CD4-positive, CD25-positive, alpha-beta regulatory T cell (primary cell): ENCODE measurements at regions not wholly inside any gene's neighbourhood (a gene's known extent, or its start where the extent isn't known, plus 50 kb on each side); places are given as distances from the start of the nearest gene placed in this dataset.

Experiments
- ATAC-seq, 2 donors: fragments of 150-1000 bp; cut with Tn5 transposase; one replicate each; pipeline ENCODE4 v1.10.0; 2021; ENCODE audit warnings: low read depth in 2 of 2, moderate number of reproducible peaks in 2 of 2, moderate library complexity in 1 of 2
- DNase-seq, 3 donors: peaks; one replicate each; pipeline versions ENCODE4 v3.0.0 to v3.0.0-alpha.2; 2012 to 2022; ENCODE audit warnings: mixed read lengths in 1 of 3
- H3K27ac ChIP-seq: one replicate; pipeline ENCODE4 v1.7.0; 2013; ENCODE audit warnings: mild to moderate bottlenecking, low read length; ENCODE audit not compliant: insufficient read depth, poor library complexity, severe bottlenecking
- H3K27me3 ChIP-seq: one replicate; pipeline ENCODE4 v1.7.0; 2013; ENCODE audit warnings: low read length; ENCODE audit not compliant: control insufficient read depth, insufficient read depth
- H3K36me3 ChIP-seq: one replicate; pipeline ENCODE4 v1.7.0; 2013; ENCODE audit warnings: mild to moderate bottlenecking, low read length, moderate library complexity; ENCODE audit not compliant: control insufficient read depth, insufficient read depth
- H3K4me1 ChIP-seq: 2 replicates; pipeline ENCODE4 v1.7.0; 2013; ENCODE audit warnings: mild to moderate bottlenecking, low read length; ENCODE audit not compliant: insufficient read depth, control insufficient read depth, poor library complexity, severe bottlenecking
- H3K4me3 ChIP-seq: one replicate; pipeline ENCODE4 v1.7.0; 2013; ENCODE audit warnings: low read depth, mild to moderate bottlenecking, low read length, moderate library complexity
- H3K9me3 ChIP-seq, 2 experiments: 1 replicate in 1 of 2; 2 replicates in 1 of 2; pipeline ENCODE4 v1.7.0; 2013; ENCODE audit warnings: low read length in 2 of 2, mild to moderate bottlenecking in 1 of 2, moderate library complexity in 1 of 2; ENCODE audit not compliant: control insufficient read depth in 2 of 2
- H3K27ac Mint-ChIP-seq, 3 donors: one replicate each; pipeline ENCODE4 v1.8.0; 2020 to 2022; ENCODE audit warnings: mild to moderate bottlenecking in 3 of 3, mixed read lengths in 3 of 3, moderate library complexity in 2 of 3
- H3K27me3 Mint-ChIP-seq: one replicate; pipeline ENCODE4 v1.8.0; 2022; ENCODE audit warnings: mild to moderate bottlenecking, mixed read lengths
- H3K36me3 Mint-ChIP-seq: one replicate; pipeline ENCODE4 v1.8.0; 2020; ENCODE audit warnings: mixed read lengths
- H3K4me1 Mint-ChIP-seq, 4 donors: one replicate each; pipeline ENCODE4 v1.8.0; 2020 to 2022; ENCODE audit warnings: mixed read lengths in 4 of 4, mild to moderate bottlenecking in 1 of 4
- H3K4me3 Mint-ChIP-seq, 4 donors: one replicate each; pipeline ENCODE4 v1.8.0; 2020 to 2022; ENCODE audit warnings: mild to moderate bottlenecking in 4 of 4, mixed read lengths in 4 of 4, moderate library complexity in 3 of 4
- H3K9me3 Mint-ChIP-seq, 7 donors: one replicate each; pipeline ENCODE4 v1.8.0; 2020 to 2022; ENCODE audit warnings: mixed read lengths in 7 of 7, mild to moderate bottlenecking in 3 of 7, moderate library complexity in 2 of 7

- ATAC-seq (no peak), DNase-seq (no peak)
- Histone ChIP-seq H3K9me3 (peaks cover 0 to under 1% of the 10 kb centered on the region in 2 experiments), H3K27ac (no peak overlapping the region), H3K4me3 (no peak overlapping the region), H3K27me3 (peaks cover 4% of the 10 kb centered on the region), H3K36me3 (no peaks in the 10 kb centered on the region), H3K4me1 (peaks cover 12% of the 10 kb centered on the region)
- Mint-ChIP-seq H3K27ac (no peak overlapping the region), H3K36me3 (no peaks in the 10 kb centered on the region), H3K4me3 (no peak overlapping the region), H3K27me3 (peaks cover 14% of the 10 kb centered on the region), H3K9me3 (peaks cover 0 to 2% (median 0%) of the 10 kb centered on the region in 7 donors), H3K4me1 (peaks cover 0 to 21% (median 16%) of the 10 kb centered on the region in 4 donors)
Measured at GRCh38 chr21:35204125-35204524, 155.0 kb upstream of the RUNX1 start.

GRCh38 chr21:35203093-35203977 lies 154.2 kb upstream of the RUNX1 start:
- H3K27me3 ChIP-seq: peaks cover 3% of the 10 kb centered on the region
- DNase-seq: no peak
- H3K4me1 ChIP-seq: peaks cover 12% of the 10 kb centered on the region
- Mint-ChIP-seq H3K27me3 (peaks cover 14% of the 10 kb centered on the region), H3K4me1 (peaks cover 0 to 21% (median 16%) of the 10 kb centered on the region in 4 donors), H3K27ac (peak overlapping the region in 1 of 3 donors; percentile 29), H3K36me3 (no peaks in the 10 kb centered on the region), H3K4me3 (no peak overlapping the region), H3K9me3 (peaks cover 0 to 2% (median 0%) of the 10 kb centered on the region in 7 donors)
- no peak for ATAC-seq
- H3K4me3 ChIP-seq: no peak overlapping the region
- no peaks in the 10 kb centered on the region for H3K9me3 ChIP-seq
- H3K27ac ChIP-seq: no peak overlapping the region
- H3K36me3 ChIP-seq: no peaks in the 10 kb centered on the region

- no peaks in the 10 kb centered on the region for H3K36me3 Mint-ChIP-seq
- no peak overlapping the region for H3K4me3 Mint-ChIP-seq
- no peaks in the 10 kb centered on the region for H3K9me3 ChIP-seq
- H3K36me3 ChIP-seq: no peaks in the 10 kb centered on the region
- no peak overlapping the region for H3K27ac Mint-ChIP-seq
- H3K27ac ChIP-seq: no peak overlapping the region
- H3K4me1 ChIP-seq: peaks cover 12% of the 10 kb centered on the region
- no peak overlapping the region for H3K4me3 ChIP-seq
- H3K27me3 ChIP-seq: peaks cover 3% of the 10 kb centered on the region
- H3K4me1 Mint-ChIP-seq: peaks cover 0 to 21% (median 16%) of the 10 kb centered on the region in 4 donors
- DNase-seq (no peak), ATAC-seq (no peak)
- H3K9me3 Mint-ChIP-seq: peaks cover 0 to 2% (median 0%) of the 10 kb centered on the region in 7 donors
- H3K27me3 Mint-ChIP-seq: peaks cover 14% of the 10 kb centered on the region
Measured at GRCh38 chr21:35202431-35202830, 153.3 kb upstream of the RUNX1 start.

GRCh38 chr21:35201799-35202198 lies 152.7 kb upstream of the RUNX1 start:
- no peak overlapping the region for H3K27ac Mint-ChIP-seq
- ATAC-seq (no peak), DNase-seq (no peak)
- H3K4me1 ChIP-seq: peaks cover 12% of the 10 kb centered on the region
- peaks cover 0 to 21% (median 16%) of the 10 kb centered on the region in 4 donors for H3K4me1 Mint-ChIP-seq
- H3K9me3 ChIP-seq: no peaks in the 10 kb centered on the region
- H3K27me3 Mint-ChIP-seq: peaks cover 13% of the 10 kb centered on the region
- H3K27ac ChIP-seq: no peak overlapping the region
- no peak overlapping the region for H3K4me3 ChIP-seq
- peaks cover 0 to 4% (median 0%) of the 10 kb centered on the region in 7 donors for H3K9me3 Mint-ChIP-seq
- H3K27me3 ChIP-seq: peaks cover 3% of the 10 kb centered on the region
- H3K36me3 Mint-ChIP-seq: no peaks in the 10 kb centered on the region
- H3K36me3 ChIP-seq: no peaks in the 10 kb centered on the region
- no peak overlapping the region for H3K4me3 Mint-ChIP-seq

GRCh38 chr21:35201288-35201687 lies 152.2 kb upstream of the RUNX1 start:
- H3K36me3 ChIP-seq: no peaks in the 10 kb centered on the region
- ATAC-seq: no peak
- Mint-ChIP-seq H3K27ac (peak overlapping the region in 1 of 3 donors; percentile 49), H3K9me3 (peaks cover 0 to 4% (median 0%) of the 10 kb centered on the region in 7 donors), H3K27me3 (peaks cover 10% of the 10 kb centered on the region), H3K4me1 (peaks cover 0 to 18% (median 16%) of the 10 kb centered on the region in 4 donors), H3K4me3 (no peak overlapping the region), H3K36me3 (no peaks in the 10 kb centered on the region)
- no peak overlapping the region for H3K27ac ChIP-seq
- DNase-seq: no peak
- peaks cover 12% of the 10 kb centered on the region for H3K4me1 ChIP-seq
- no peaks in the 10 kb centered on the region for H3K9me3 ChIP-seq
- no peak overlapping the region for H3K4me3 ChIP-seq
- peaks cover 3% of the 10 kb centered on the region for H3K27me3 ChIP-seq

GRCh38 chr21:35199733-35200015 lies 150.6 kb upstream of the RUNX1 start:
- Mint-ChIP-seq H3K27me3 (peaks cover 14% of the 10 kb centered on the region), H3K4me1 (peaks cover 0 to 2% (median 2%) of the 10 kb centered on the region in 4 donors), H3K9me3 (peaks cover 0 to 9% (median 0%) of the 10 kb centered on the region in 7 donors), H3K4me3 (no peak overlapping the region), H3K36me3 (no peaks in the 10 kb centered on the region), H3K27ac (no peak overlapping the region)
- no peak for DNase-seq
- H3K9me3 ChIP-seq: no peaks in the 10 kb centered on the region
- H3K4me1 ChIP-seq: no peaks in the 10 kb centered on the region
- no peak for ATAC-seq
- H3K4me3 ChIP-seq: no peak overlapping the region
- no peaks in the 10 kb centered on the region for H3K36me3 ChIP-seq
- H3K27ac ChIP-seq: no peak overlapping the region
- H3K27me3 ChIP-seq: peaks cover 7% of the 10 kb centered on the region

- Mint-ChIP-seq H3K36me3 (no peaks in the 10 kb centered on the region), H3K4me3 (no peak overlapping the region), H3K9me3 (peaks cover 0 to 9% (median 0%) of the 10 kb centered on the region in 7 donors), H3K27me3 (peaks cover 19% of the 10 kb centered on the region), H3K4me1 (no peaks in the 10 kb centered on the region), H3K27ac (no peak overlapping the region)
- Histone ChIP-seq H3K27ac (no peak overlapping the region), H3K4me3 (no peak overlapping the region), H3K27me3 (peaks cover 7% of the 10 kb centered on the region), H3K36me3 (no peaks in the 10 kb centered on the region), H3K9me3 (no peaks in the 10 kb centered on the region), H3K4me1 (no peaks in the 10 kb centered on the region)
- ATAC-seq (no peak), DNase-seq (no peak)
Measured at GRCh38 chr21:35198982-35199732, 150.1 kb upstream of the RUNX1 start.
